ENCODE measurements at regions not wholly inside any gene's neighbourhood (a gene's known extent, or its start where the extent isn't known, plus 50 kb on each side); places are given as distances from the start of the nearest gene placed in this dataset.

Small RNA genes in the stretch of these regions (small RNA-seq; reads per million reads assigned to genes)
- 0.86 reads per million for gene MIR2114 (ENCODE audit: low read depth)
